ENCODE measurements at regions not wholly inside any gene's neighbourhood (a gene's known extent, or its start where the extent isn't known, plus 50 kb on each side); places are given as distances from the start of the nearest gene placed in this dataset.
"Not testable (repeated sequence)": the region's sequence is repeated elsewhere in the genome, so short reads cannot be mapped to it uniquely, and the experiment has no call there.

DNA sequence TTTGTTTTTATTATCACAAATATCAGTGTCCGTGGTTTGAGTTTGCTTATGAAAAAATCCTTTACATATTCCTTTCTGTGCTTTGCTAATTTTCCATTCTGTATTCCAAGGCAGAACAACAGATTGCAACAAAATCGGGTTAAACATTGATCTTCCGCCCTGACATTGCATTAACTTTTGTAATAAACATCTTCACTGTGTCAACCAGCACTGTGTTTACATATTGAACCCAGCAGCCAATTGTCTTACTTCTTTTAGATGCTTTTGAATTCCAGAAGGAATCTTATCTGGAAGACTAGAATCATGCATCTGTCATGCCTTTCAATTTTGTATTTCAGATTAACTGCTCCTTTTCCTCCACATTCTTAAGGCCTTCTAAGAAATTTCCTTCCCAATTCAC, 147.8 kb upstream of the CXXC4 start:
- no peak for DNase-seq
- Histone ChIP-seq H3K27me3 (no peaks in the 10 kb centered on the region), H3K9me3 (no peaks in the 10 kb centered on the region), H3K27ac (no peak overlapping the region), H3K4me1 (no peaks in the 10 kb centered on the region), H3K4me3 (no peak overlapping the region), H3K36me3 (replicated peaks in 1 of 2; ENCODE audit: insufficient read depth in 1 of 2, low read depth in 2 of 2) (no peaks in the 10 kb centered on the region)
- WGBS, 2 donors, result 22 to 24% methylated on average over 3 of the region's 3 CpGs
- TF ChIP-seq POLR2A (IDR thresholded peaks at IDR 0.05), result no peak
- TF ChIP-seq, protein P1, sequence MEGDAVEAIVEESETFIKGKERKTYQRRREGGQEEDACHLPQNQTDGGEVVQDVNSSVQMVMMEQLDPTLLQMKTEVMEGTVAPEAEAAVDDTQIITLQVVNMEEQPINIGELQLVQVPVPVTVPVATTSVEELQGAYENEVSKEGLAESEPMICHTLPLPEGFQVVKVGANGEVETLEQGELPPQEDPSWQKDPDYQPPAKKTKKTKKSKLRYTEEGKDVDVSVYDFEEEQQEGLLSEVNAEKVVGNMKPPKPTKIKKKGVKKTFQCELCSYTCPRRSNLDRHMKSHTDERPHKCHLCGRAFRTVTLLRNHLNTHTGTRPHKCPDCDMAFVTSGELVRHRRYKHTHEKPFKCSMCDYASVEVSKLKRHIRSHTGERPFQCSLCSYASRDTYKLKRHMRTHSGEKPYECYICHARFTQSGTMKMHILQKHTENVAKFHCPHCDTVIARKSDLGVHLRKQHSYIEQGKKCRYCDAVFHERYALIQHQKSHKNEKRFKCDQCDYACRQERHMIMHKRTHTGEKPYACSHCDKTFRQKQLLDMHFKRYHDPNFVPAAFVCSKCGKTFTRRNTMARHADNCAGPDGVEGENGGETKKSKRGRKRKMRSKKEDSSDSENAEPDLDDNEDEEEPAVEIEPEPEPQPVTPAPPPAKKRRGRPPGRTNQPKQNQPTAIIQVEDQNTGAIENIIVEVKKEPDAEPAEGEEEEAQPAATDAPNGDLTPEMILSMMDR (IDR thresholded peaks at IDR 0.05), result no peak
- no peak for ATAC-seq
- intact Hi-C loops (cut with DNase I), result no loop called here

DNA sequence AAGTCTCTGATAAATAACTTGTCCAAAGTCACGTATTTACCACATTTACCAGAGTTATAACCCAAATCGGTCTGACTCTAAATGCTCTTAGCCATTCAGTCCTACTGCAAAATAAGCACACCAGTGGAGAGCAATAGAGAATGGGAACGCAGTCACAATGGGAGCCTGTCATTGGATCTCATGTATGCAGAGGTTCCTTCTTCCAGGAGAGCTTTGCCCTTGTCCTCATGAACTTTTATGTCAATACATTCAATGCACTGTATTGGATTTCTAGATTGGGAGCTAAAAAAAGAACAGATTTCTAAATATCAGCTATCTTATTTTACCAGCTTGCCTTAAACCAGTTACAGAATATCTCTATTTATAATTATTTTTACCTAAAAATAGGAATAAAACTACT, 149.1 kb upstream of the CXXC4 start:
- WGBS, 2 donors, result 72 to 85% methylated on average over 3 of the region's 3 CpGs
- H3K9me3 ChIP-seq, result no peaks in the 10 kb centered on the region
- intact Hi-C loops (cut with DNase I), result no loop called here
- H3K27me3 ChIP-seq, result no peaks in the 10 kb centered on the region
- no peak overlapping the region for H3K4me3 ChIP-seq
- TF ChIP-seq POLR2A (IDR thresholded peaks at IDR 0.05), result no peak
- TF ChIP-seq, protein P1 (IDR thresholded peaks at IDR 0.05), result no peak
- no peak for ATAC-seq
- DNase-seq, result no peak
- H3K4me1 ChIP-seq, result no peaks in the 10 kb centered on the region
- H3K36me3 ChIP-seq (replicated peaks in 1 of 2; ENCODE audit: insufficient read depth in 1 of 2, low read depth in 2 of 2), result no peaks in the 10 kb centered on the region
- no peak overlapping the region for H3K27ac ChIP-seq

DNA sequence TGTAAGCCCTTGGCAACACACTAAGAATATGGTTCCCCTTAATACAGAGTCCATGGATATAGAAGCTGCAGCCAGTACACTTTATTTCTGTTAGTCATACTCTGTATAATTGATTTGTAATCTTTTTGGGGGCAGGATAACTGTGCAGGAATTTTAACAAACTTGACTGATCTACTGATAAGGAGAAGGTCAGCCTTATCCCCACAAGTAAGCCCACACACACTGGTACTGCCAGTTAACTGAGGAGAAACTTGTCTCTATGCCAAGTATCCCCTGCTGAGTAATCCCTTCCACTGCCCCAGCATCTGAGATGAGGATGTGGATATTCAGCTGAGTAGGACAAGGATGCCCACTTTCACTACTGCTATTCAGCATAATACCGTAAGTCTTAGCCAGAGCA, 154.9 kb upstream of the CXXC4 start:
- DNase-seq, result no peak
- no peak overlapping the region for H3K4me3 ChIP-seq
- TF ChIP-seq POLR2A (IDR thresholded peaks at IDR 0.05), result no peak
- TF ChIP-seq, protein P1 (IDR thresholded peaks at IDR 0.05), result no peak
- no peaks in the 10 kb centered on the region for H3K36me3 ChIP-seq (replicated peaks in 1 of 2; ENCODE audit: insufficient read depth in 1 of 2, low read depth in 2 of 2)
- no peak for ATAC-seq
- intact Hi-C loops (cut with DNase I), result no loop called here
- 91 to 96% methylated on average over 1 of the region's 1 CpG for whole genome bisulfite sequencing, 2 donors
- no peaks in the 10 kb centered on the region for H3K4me1 ChIP-seq
- no peaks in the 10 kb centered on the region for H3K27me3 ChIP-seq
- H3K9me3 ChIP-seq, result no peaks in the 10 kb centered on the region
- H3K27ac ChIP-seq, result no peak overlapping the region

DNA sequence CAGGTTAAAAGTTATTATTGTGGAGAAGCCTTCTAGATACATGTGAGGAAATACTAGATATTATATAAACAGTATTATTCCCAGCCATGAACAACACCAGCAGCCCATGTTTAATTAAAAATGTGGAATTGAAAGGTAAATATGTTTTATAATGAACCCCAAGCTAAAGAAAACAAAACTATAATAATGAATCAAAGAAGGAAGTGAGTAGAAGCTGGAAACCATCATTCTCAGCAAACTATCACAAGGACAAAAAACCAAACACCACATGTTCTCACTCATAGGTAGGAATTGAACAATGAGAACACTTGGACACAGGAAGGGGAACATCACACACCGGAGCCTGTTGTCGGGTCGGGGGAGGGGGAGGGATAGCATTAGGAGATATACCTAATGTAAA, 167.6 kb upstream of the CXXC4 start:
- H3K4me1 ChIP-seq; H3K27ac ChIP-seq; H3K27me3 ChIP-seq; DNase-seq; H3K4me3 ChIP-seq; intact Hi-C loops (cut with DNase I); H3K9me3 ChIP-seq; H3K36me3 ChIP-seq (replicated peaks in 1 of 2; ENCODE audit: insufficient read depth in 1 of 2, low read depth in 2 of 2); ATAC-seq: not testable (repeated sequence)
- WGBS, 2 donors, result 58 to 66% methylated on average over 3 of the region's 3 CpGs

DNA sequence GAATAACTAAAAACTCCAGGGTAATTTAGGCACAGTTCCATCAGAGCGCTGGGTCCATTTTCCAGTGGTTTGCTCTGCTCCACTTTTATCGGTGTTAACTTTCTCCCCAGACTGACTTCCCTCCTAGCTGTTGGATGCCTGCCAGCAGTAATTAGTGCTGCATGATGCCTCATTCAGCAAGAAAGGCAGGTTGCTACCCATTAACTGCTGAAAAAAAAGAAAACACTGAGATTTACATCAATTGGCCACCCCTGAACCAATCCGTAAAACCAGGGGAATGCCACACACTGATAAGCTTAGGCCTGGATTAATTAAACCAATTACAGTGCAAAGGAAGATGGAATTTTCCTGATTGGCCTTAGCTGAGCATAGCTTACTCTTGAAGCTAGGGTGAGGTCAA, 182.4 kb upstream of the CXXC4 start:
- ATAC-seq, result no peak
- Histone ChIP-seq H3K4me3 (no peak overlapping the region), H3K27ac (no peak overlapping the region), H3K27me3 (no peaks in the 10 kb centered on the region), H3K9me3 (no peaks in the 10 kb centered on the region), H3K36me3 (replicated peaks in 1 of 2; ENCODE audit: insufficient read depth in 1 of 2, low read depth in 2 of 2) (no peaks in the 10 kb centered on the region), H3K4me1 (no peaks in the 10 kb centered on the region)
- WGBS, 2 donors, result 44 to 46% methylated on average over 3 of the region's 3 CpGs
- peak in 3 of 4 donors; percentile 23 to 27 (median 26) for DNase-seq
- TF ChIP-seq, protein P1 (IDR thresholded peaks at IDR 0.05), result no peak
- TF ChIP-seq POLR2A (IDR thresholded peaks at IDR 0.05), result no peak
- intact Hi-C loops (cut with DNase I), result no loop called here
